ENCODE measurements at regions not wholly inside any gene's neighbourhood (a gene's known extent, or its start where the extent isn't known, plus 50 kb on each side); places are given as distances from the start of the nearest gene placed in this dataset.
"Not testable (repeated sequence)": the region's sequence is repeated elsewhere in the genome, so short reads cannot be mapped to it uniquely, and the experiment has no call there.

DNA sequence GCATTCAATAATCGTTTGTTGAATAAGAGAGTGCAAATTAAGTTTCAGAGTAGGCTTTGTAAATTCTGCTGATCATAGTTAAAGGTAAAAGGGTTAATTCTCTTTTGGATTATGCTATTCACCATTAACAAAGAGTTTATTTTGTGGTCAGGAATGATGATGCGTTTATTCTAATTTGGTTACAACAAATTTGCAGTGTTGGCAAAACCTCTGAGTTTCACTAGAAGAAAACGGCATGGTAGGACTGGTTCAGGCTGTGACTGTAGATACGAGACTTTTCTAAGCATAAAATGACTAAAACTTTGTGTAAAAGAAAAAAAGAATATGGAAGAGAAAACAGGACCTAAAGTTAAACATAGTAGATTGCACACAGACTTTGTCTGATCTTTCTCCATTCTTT is 234.7 kb downstream of the TLR4 start:
- no peak for DNase-seq (ENCODE audit: low read depth in 3 of 3)

- DNase-seq (ENCODE audit: low read depth in 3 of 3), result not testable (repeated sequence)
Measured at GRCh38 chr9:117944750-117945149, 240.5 kb downstream of the TLR4 start.

DNA sequence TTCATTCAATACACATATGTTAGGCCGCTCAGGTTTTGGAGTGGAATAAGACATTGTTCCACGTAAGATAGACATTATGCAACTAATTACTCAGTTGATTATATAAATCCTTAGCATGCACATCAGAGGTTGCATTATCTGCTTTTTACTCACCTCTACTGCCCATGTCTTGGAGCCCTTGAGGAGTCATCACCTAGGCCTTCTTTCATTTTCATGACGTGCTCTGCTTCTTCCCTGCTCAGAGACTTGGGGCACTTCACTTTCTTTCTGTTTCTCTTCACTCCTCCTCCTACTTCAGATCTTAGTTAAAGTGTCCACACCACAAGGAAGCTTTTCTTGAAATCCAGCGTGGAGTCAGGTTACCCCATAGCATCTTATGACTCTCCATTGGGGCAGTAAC is 241.1 kb downstream of the TLR4 start:
- DNase-seq (ENCODE audit: low read depth in 3 of 3), result no peak

DNA sequence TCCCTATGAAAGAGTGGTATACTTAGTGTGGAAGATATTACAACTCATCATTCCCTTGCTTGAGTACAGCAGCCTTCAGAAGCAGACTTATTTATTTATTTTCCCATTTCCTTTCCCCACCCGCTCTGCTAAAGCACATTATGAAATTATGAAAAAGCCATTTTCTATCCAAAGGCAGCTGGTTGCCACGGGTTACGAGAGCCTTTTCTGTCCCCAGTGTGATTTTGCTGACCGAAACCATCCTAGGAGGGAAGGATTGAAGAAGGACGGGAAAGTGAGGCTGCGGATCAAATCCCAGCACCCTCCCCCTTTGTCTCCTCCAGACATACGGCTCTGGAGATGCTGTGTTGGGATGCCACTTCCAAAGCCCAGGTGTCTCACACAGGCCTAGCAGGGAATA is 246.9 kb downstream of the TLR4 start:
- no peak for DNase-seq (ENCODE audit: low read depth in 3 of 3)

DNA sequence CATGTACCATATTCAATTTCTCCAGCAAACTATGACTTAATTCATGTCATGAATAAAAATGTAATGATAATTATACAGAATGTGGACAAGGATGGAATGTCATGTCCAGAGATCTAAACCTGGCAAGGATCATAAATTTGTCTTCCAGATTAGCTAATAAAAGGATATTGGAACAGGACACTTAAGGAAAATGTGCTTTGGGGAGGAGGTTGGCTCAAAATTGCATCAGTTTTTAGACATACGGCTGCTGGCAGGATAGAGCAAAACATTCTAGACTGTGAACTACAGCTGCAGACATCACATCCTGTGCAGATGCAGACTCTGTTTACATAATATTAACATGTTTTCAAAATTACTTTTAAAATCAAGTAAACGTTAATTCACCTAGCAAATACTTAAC is 248.4 kb downstream of the TLR4 start:
- DNase-seq (ENCODE audit: low read depth in 3 of 3), result no peak

DNA sequence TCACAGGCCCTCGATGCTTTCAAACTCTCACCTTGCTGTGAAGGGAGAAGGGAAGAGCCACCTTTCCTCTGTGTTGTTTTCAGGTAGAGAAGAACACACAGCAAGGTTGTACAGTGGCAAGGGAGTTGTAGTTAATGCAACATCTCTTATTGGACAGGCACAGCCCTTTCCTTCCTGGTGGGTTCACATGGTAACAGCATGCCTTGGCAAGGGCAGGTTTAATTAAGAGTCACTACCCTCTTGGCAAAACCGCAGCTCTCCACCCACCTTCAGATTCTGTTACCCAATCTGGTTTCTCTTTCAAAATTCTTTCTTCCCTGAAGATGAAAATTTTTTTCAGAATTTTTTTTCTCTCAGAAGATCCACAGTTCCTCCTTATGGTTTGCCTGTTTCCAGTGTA is 253.1 kb downstream of the TLR4 start:
- DNase-seq (ENCODE audit: low read depth in 3 of 3), result no peak

DNA sequence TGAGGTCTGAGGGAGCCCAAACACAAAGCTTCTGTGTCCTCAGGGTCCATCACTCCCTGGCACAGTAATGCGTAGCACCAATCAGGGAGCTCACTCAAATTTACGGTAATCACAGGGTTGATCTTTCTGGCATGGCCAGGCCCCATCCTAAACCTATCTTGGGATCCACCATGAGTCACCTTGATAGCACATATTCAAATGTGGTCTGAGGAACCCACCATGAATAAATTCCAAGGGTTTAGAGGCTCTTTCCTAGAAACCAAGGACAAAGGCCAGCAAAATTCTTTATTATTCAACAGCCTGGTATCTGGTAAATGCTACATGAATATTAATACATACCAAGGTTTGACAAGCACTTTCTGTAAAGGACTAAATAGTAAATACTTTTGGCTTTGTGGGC is 254.5 kb downstream of the TLR4 start:
- DNase-seq (ENCODE audit: low read depth in 3 of 3), result no peak

- DNase-seq (ENCODE audit: low read depth in 3 of 3), result no peak
Measured at GRCh38 chr9:117963493-117964090, 259.4 kb downstream of the TLR4 start.

- DNase-seq (ENCODE audit: low read depth in 3 of 3), result no peak
Measured at GRCh38 chr9:117970276-117971050, 266.3 kb downstream of the TLR4 start.

- DNase-seq (ENCODE audit: low read depth in 3 of 3), result no peak
Measured at GRCh38 chr9:117974108-117974507, 269.9 kb downstream of the TLR4 start.

- no peak for DNase-seq (ENCODE audit: low read depth in 3 of 3)
Measured at GRCh38 chr9:117979914-117980313, 275.7 kb downstream of the TLR4 start.

DNA sequence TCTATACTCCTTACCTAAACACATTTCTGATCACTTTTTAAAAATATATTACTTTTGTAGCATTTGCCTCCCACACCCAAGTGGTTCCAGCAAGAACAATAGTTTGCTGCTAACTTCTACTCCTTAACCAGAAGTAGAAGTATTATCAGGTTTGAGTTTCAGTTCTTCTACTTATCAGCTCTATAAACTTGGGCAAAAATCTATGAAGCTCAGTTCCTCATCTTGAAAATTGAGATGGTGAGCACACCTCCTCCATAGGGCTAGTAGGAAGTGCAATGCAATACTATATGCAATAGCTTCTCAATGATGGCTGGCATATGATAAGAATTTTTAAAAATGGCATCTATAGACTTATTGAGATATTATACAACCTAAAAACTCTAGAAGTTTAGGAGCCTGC is 283.7 kb downstream of the TLR4 start:
- DNase-seq (ENCODE audit: low read depth in 3 of 3), result no peak

- DNase-seq (ENCODE audit: low read depth in 3 of 3), result no peak
Measured at GRCh38 chr9:117992006-117992405, 287.8 kb downstream of the TLR4 start.

DNA sequence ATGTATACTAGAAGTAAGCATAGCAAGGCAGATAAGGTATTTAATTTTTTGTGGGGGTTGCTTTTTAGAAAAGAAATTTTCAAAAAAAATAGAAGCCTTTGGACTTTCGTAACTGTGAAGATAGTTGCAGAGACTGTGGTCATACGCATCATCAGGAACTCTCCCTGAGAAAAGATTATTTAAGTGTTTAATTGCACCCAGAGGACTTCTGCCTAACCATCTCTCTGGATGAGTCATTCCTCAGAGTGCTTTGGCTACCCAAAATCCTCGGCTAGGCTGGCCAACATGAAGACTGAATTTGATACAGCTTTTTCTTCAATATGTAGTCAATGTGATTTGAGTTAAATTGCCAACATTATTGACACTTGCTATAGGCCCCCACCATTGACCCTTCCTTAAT is 296.4 kb downstream of the TLR4 start:
- DNase-seq (ENCODE audit: low read depth in 3 of 3), result no peak

DNA sequence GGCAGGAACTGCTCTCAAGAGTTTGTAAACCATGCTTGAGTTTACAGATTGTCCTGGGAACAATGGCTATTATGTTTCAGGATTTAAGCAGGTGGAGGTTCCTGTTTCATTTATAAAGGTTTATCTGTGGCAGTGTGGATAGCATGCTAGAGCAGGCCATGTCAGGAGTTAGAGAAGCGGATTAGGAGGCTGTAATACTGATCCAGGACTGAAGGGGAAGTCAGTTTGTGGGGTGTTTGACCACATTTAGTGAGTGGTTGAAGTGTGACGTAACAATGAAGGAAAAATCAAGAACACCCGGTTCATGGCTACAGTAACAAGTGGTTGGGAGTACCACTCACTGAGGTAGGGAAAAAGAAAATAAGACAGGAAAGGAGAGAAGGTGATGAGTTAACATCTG is 299.0 kb downstream of the TLR4 start:
- DNase-seq (ENCODE audit: low read depth in 3 of 3), result no peak

DNA sequence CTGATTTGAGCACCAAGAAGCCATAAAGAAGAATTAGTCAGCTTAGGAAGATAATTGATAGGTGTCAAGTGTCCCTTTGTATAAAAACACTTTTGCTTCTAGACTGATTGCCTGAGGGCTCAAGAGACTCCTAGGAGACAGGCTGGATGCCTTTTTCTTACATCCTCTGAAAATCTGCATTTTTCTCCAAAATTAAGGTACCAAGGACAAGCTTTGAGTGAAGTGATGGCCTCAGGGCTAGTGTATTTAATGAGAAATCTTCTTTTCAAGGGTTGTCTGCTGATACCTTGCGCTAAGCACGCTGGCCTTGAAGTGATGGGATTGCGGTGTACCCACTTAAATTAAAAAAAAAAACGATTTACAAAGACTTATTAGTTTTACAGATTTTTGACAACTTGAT is 304.0 kb downstream of the TLR4 start:
- no peak for DNase-seq (ENCODE audit: low read depth in 3 of 3)

DNA sequence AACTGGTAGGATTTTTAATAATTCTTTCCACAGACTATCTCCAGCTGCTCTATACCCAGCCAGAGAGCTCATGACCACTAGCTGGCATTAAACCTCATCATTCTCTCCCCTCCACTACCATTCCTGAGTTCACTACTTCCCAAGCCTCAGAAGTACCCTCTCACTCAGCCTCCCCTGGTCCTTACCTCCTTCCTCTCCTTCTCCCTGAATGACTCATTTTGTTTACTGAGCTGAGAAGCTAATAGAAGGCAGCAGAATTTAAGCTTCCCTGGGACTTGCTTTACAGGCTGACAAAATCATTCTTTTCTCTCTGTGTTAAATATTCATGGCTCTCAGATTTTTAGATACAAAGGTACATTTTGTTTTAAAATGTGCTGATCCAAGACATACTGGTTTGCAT is 305.4 kb downstream of the TLR4 start:
- no peak for DNase-seq (ENCODE audit: low read depth in 3 of 3)

DNA sequence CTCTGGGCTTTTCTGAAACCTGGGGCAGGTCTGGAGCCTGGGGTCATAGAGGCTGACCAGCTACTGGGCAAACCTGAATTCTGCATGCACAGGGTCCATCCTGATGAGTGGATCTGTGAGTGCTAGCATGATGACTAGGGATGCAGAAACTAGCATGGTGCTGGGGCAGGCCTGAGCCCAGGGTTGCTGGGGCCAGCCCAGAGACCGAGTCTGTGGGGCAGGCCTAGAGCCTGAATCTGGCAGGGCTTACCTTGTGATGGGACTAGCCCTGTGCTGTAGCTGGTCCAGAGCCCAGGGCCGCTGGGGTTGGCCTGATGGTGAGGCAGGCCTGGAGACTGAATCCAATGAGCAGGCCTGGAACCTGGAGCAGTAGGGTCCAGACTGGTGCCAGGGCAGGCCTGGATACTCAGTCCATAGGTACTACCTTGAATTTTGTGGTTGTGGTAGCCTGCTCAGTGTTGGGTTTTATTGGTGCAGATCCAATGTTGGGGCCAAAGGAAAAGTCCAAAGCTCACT is 313.5 kb downstream of the TLR4 start:
- no peak for DNase-seq (ENCODE audit: low read depth in 3 of 3)

GRCh38 chr9:118023644-118024043 is 319.4 kb downstream of the TLR4 start:
- no peak for DNase-seq (ENCODE audit: low read depth in 3 of 3)

- DNase-seq (ENCODE audit: low read depth in 3 of 3), result no peak
Measured at GRCh38 chr9:118028225-118028624, 324.0 kb downstream of the TLR4 start.

DNA sequence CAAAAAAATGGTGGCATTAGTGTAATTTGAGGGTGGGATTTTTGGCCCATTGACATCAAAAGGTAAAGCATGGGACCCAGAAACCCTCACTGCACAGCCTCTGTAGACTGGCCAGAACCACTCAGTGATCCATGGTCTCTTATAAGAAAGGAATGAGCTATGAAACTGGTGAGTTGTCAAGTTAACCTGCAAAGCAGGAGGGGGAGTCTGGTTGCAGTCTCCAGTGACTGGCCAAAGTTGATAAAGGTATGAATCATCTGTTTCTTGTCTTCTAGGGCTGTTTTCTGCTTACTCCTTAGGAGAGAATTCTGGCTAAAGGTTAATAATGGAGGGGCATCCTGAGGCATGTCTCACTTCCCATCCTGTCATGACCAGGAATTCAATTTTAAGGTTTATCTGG is 325.2 kb downstream of the TLR4 start:
- DNase-seq (ENCODE audit: low read depth in 3 of 3), result no peak

GRCh38 chr9:118034701-118035100 is 330.5 kb downstream of the TLR4 start:
- no peak for DNase-seq (ENCODE audit: low read depth in 3 of 3)

GRCh38 chr9:118038713-118039112 is 334.5 kb downstream of the TLR4 start:
- no peak for DNase-seq (ENCODE audit: low read depth in 3 of 3)

DNA sequence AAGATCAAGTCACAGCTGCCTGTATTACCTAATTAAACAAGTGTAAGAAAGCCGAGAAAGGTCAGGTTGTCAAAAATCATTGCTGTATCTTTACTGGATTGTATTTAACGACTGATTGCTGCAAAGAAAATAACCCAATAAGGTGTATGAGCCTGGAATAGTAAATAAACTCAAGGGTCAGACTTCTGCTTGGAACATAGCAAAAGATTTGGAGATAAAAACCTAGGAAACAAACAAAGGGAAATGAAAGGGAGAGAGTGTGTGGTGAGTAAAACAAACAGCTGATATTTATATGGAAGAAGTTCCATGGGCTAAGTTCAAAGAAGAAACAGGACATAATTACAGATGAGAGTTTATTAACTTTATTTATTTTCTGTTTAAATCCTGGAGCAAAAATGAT is 354.0 kb downstream of the TLR4 start:
- DNase-seq (ENCODE audit: low read depth in 3 of 3), result no peak
